Transverse colon (tissue), 4 donors: ENCODE measurements at regions not wholly inside any gene's neighbourhood (a gene's known extent, or its start where the extent isn't known, plus 50 kb on each side); places are given as distances from the start of the nearest gene placed in this dataset.
A peak's percentile ranks its signal among the peaks of the same experiment; 100 is the strongest.

Experiments used
- DNase-seq: peaks from one replicate; pipeline ENCODE4 v3.0.0-alpha.2; 2019
- H3K27ac ChIP-seq, 4 donors: fragments of 200-600 bp; sonication (generic); 2 replicates each; pipeline ENCODE4 v1.5.1; 2016 to 2018; ENCODE audit warnings: inconsistent platforms in 4 of 4
- H3K27me3 ChIP-seq: fragments of 200-600 bp; sonication (generic); 2 replicates; pipeline ENCODE4 v1.5.1; 2017; ENCODE audit warnings: inconsistent platforms
- H3K36me3 ChIP-seq, 4 donors: fragments of 200-600 bp; sonication (generic); 2 replicates each; pipeline ENCODE4 v1.5.1; 2017 to 2019; ENCODE audit warnings: inconsistent platforms in 4 of 4
- H3K4me1 ChIP-seq, 4 donors: fragments of 200-600 bp; sonication (generic); 2 replicates each; pipeline ENCODE4 v1.5.1; 2017 to 2020; ENCODE audit warnings: inconsistent platforms in 4 of 4
- H3K4me3 ChIP-seq, 4 donors: fragments of 200-600 bp; sonication (generic); 1 replicate in 1 of 4; 2 replicates in 3 of 4; pipeline versions ENCODE4 v1.5.1 to v1.6.1; 2017 to 2019; ENCODE audit warnings: inconsistent platforms in 4 of 4
- H3K9me3 ChIP-seq, 2 donors: fragments of 200-600 bp; sonication (generic); 2 replicates each; pipeline ENCODE4 v1.5.1; 2017 to 2019; ENCODE audit warnings: inconsistent platforms in 2 of 2
- CTCF ChIP-seq, 5 experiments: fragments of 200-600 bp in 3 of 5; fragments of 450-650 bp in 2 of 5; sonication (generic) in 3 of 5; IDR thresholded peaks; 1 replicate in 2 of 5; 2 replicates in 3 of 5; pipeline ENCODE4 v1.5.1; 2016 to 2017; ENCODE audit warnings: antibody characterized with exemption in 5 of 5, inconsistent platforms in 3 of 5, mild to moderate bottlenecking in 2 of 5, moderate library complexity in 1 of 5
- EP300 ChIP-seq: sonication (generic); formaldehyde crosslinking; IDR thresholded peaks from one replicate; pipeline ENCODE4 v1.6.1; 2017; ENCODE audit warnings: antibody characterized with exemption, low read depth
- POLR2A ChIP-seq: fragments of 450-650 bp; IDR thresholded peaks from one replicate; pipeline ENCODE4 v1.6.1; 2016; ENCODE audit warnings: antibody characterized with exemption, mild to moderate bottlenecking, moderate library complexity
- POLR2AphosphoS5 ChIP-seq, 3 donors: sonication (generic); formaldehyde crosslinking; IDR thresholded peaks; one replicate each; pipeline ENCODE4 v1.6.1; 2016; ENCODE audit warnings: antibody characterized with exemption in 3 of 3
- WGBS, 2 donors: methylation state at CpG; one replicate each; pipeline ENCODE4 v1.1.5; 2018; ENCODE audit warnings: low coverage in 1 of 2; 5-methylcytosine and 5-hydroxymethylcytosine counted together
- in situ Hi-C, 4 donors: fragments of 200-750 bp; cut with MboI; loops; one replicate each; pipeline versions ENCODE4 v1.15.0 to v1.15.1; 2017; ENCODE audit warnings: low sequenced_read_pairs in 3 of 4, low pct_ligation_motif_present in 1 of 4, low pct_unique_long_range_greater_than_20kb in 1 of 4
- intact Hi-C: fragments of 100-400 bp; cut with DNase I; formaldehyde crosslinking; loops from one replicate; pipeline ENCODE4 v1.15.1; 2023; ENCODE audit warnings: low total_unique reads

GRCh38 chr2:106704798-106705197 is 181.2 kb downstream of the ST6GAL2 start:
- intact Hi-C loops, result no loop called here
- H3K36me3 ChIP-seq, result no peaks in the 10 kb centered on the region
- no peak overlapping the region for H3K27ac ChIP-seq
- peaks cover 4 to 40% (median 20%) of the 10 kb centered on the region in 4 donors for H3K4me1 ChIP-seq
- no peak overlapping the region for H3K4me3 ChIP-seq
- no peak for DNase-seq
- no peaks in the 10 kb centered on the region for H3K27me3 ChIP-seq
- in situ Hi-C loops, result no loop called here
- H3K9me3 ChIP-seq, result no peaks in the 10 kb centered on the region
- TF ChIP-seq CTCF (IDR thresholded peaks at IDR 0.05), result no peak
- no peak for TF ChIP-seq POLR2A
- no peak for TF ChIP-seq EP300
- TF ChIP-seq POLR2AphosphoS5 (IDR thresholded peaks at IDR 0.05), result no peak

- intact Hi-C loops, result no loop called here
- no peaks in the 10 kb centered on the region for H3K27me3 ChIP-seq
- 64 to 70% methylated on average over 1 of the region's 1 CpG for WGBS, 2 donors
- no peaks in the 10 kb centered on the region for H3K36me3 ChIP-seq
- H3K27ac ChIP-seq, result no peak overlapping the region
- TF ChIP-seq POLR2AphosphoS5 (IDR thresholded peaks at IDR 0.05) (peak in 2 of 3 donors; percentile 34 to 51), POLR2A (no peak)
- DNase-seq, result no peak
- no peak overlapping the region for H3K4me3 ChIP-seq
- in situ Hi-C loops, result no loop called here
- H3K9me3 ChIP-seq, result no peaks in the 10 kb centered on the region
- H3K4me1 ChIP-seq, result peaks cover 4 to 35% (median 18%) of the 10 kb centered on the region in 4 donors
Observed at GRCh38 chr2:106705877-106706276, 180.1 kb downstream of the ST6GAL2 start.

GRCh38 chr2:106706283-106706682 is 179.7 kb downstream of the ST6GAL2 start:
- Histone ChIP-seq H3K27me3 (no peaks in the 10 kb centered on the region), H3K4me3 (no peak overlapping the region), H3K27ac (no peak overlapping the region), H3K9me3 (no peaks in the 10 kb centered on the region), H3K36me3 (no peaks in the 10 kb centered on the region), H3K4me1 (peaks cover 4 to 31% (median 17%) of the 10 kb centered on the region in 4 donors)
- TF ChIP-seq CTCF (IDR thresholded peaks at IDR 0.05) (no peak), POLR2A (no peak), POLR2AphosphoS5 (IDR thresholded peaks at IDR 0.05) (no peak), EP300 (no peak)
- 82 to 84% methylated on average over 2 of the region's 2 CpGs for WGBS, 2 donors
- no peak for DNase-seq
- in situ Hi-C loops (no loop called here), intact Hi-C loops (no loop called here)

- WGBS, 2 donors, result 0 to 18% methylated on average over 1 of the region's 1 CpG
- no peak for DNase-seq
- H3K4me3 ChIP-seq, result no peak overlapping the region
- peaks cover 4% of the 10 kb centered on the region in 2 donors for H3K9me3 ChIP-seq
- no peak for TF ChIP-seq POLR2AphosphoS5 (IDR thresholded peaks at IDR 0.05)
- TF ChIP-seq CTCF (IDR thresholded peaks at IDR 0.05), result no peak
- no peak for TF ChIP-seq EP300
- TF ChIP-seq POLR2A, result no peak
- no peak overlapping the region for H3K27ac ChIP-seq
- H3K27me3 ChIP-seq, result no peaks in the 10 kb centered on the region
- in situ Hi-C loops, result no loop called here
- H3K36me3 ChIP-seq, result no peaks in the 10 kb centered on the region
- intact Hi-C loops, result no loop called here
- peaks cover 3 to 12% (median 3%) of the 10 kb centered on the region in 4 donors for H3K4me1 ChIP-seq
Observed at GRCh38 chr2:106708209-106708608, 177.8 kb downstream of the ST6GAL2 start.

- 40 to 51% methylated on average over 1 of the region's 1 CpG for WGBS, 2 donors
- H3K36me3 ChIP-seq, result no peaks in the 10 kb centered on the region
- DNase-seq, result no peak
- in situ Hi-C loops (no loop called here), intact Hi-C loops (no loop called here)
- peaks cover 0 to 8% (median 0%) of the 10 kb centered on the region in 4 donors for H3K4me1 ChIP-seq
- H3K9me3 ChIP-seq, result peaks cover 4% of the 10 kb centered on the region in 2 donors
- no peak overlapping the region for H3K27ac ChIP-seq
- no peaks in the 10 kb centered on the region for H3K27me3 ChIP-seq
- H3K4me3 ChIP-seq, result no peak overlapping the region
- TF ChIP-seq POLR2AphosphoS5 (IDR thresholded peaks at IDR 0.05) (no peak), CTCF (IDR thresholded peaks at IDR 0.05) (no peak), POLR2A (no peak), EP300 (no peak)
Observed at GRCh38 chr2:106709229-106709628, 176.7 kb downstream of the ST6GAL2 start.
